NT2/D1 (cell line): ENCODE measurements at regions not wholly inside any gene's neighbourhood (a gene's known extent, or its start where the extent isn't known, plus 50 kb on each side); places are given as distances from the start of the nearest gene placed in this dataset.

Experiments
- SUZ12 ChIP-seq: IDR thresholded peaks from 2 replicates; pipeline ENCODE4 v1.6.1; 2011; ENCODE audit not compliant: insufficient read length, insufficient read depth; ENCODE audit errors: extremely low read depth
- ZNF274 ChIP-seq: IDR thresholded peaks from 2 replicates; pipeline ENCODE4 v1.6.1; 2011; ENCODE audit warnings: mild to moderate bottlenecking, low read depth, low read length

- TF ChIP-seq SUZ12 (no peak), ZNF274 (no peak)
These were observed 219.1 kb upstream of the MKI67 start for GRCh38 chr10:128345353-128345752.
